AG10803 (cell line): ENCODE measurements at regions not wholly inside any gene's neighbourhood (a gene's known extent, or its start where the extent isn't known, plus 50 kb on each side); places are given as distances from the start of the nearest gene placed in this dataset.

Experiments
- DNase-seq: peaks from one replicate; pipeline ENCODE4 v3.0.0; 2010; ENCODE audit warnings: low read depth
- H3K4me3 ChIP-seq: 2 replicates; pipeline ENCODE4 v1.5.1; 2011; ENCODE audit warnings: mild to moderate bottlenecking, low read length, control low read depth
- TF ChIP-seq, protein P1 (sequence below): conservative IDR thresholded peaks from 2 replicates; pipeline ENCODE4 v1.5.1; 2011; ENCODE audit warnings: mild to moderate bottlenecking, low read length, control low read depth, inconsistent platforms

DNA sequence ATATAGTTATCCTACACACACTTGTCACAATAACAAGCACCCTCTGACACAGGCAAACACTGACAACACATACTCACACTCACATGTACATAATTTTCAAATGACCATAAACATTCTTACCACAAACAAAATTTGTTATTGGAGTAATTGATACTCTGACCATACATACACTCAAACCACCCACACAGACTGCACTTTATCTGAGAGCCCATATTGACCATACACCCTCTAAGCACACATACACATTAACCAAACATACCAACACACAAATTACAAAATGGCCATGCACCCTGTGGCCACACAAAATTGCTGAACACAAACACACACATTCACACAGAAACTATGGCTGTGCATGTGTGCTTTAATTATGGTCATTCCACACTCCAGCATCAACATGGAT, 79.1 kb upstream of the FAM120A start:
- DNase-seq = no peak
- TF ChIP-seq, protein P1, sequence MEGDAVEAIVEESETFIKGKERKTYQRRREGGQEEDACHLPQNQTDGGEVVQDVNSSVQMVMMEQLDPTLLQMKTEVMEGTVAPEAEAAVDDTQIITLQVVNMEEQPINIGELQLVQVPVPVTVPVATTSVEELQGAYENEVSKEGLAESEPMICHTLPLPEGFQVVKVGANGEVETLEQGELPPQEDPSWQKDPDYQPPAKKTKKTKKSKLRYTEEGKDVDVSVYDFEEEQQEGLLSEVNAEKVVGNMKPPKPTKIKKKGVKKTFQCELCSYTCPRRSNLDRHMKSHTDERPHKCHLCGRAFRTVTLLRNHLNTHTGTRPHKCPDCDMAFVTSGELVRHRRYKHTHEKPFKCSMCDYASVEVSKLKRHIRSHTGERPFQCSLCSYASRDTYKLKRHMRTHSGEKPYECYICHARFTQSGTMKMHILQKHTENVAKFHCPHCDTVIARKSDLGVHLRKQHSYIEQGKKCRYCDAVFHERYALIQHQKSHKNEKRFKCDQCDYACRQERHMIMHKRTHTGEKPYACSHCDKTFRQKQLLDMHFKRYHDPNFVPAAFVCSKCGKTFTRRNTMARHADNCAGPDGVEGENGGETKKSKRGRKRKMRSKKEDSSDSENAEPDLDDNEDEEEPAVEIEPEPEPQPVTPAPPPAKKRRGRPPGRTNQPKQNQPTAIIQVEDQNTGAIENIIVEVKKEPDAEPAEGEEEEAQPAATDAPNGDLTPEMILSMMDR = no peak
- H3K4me3 ChIP-seq = no peak overlapping the region

DNA sequence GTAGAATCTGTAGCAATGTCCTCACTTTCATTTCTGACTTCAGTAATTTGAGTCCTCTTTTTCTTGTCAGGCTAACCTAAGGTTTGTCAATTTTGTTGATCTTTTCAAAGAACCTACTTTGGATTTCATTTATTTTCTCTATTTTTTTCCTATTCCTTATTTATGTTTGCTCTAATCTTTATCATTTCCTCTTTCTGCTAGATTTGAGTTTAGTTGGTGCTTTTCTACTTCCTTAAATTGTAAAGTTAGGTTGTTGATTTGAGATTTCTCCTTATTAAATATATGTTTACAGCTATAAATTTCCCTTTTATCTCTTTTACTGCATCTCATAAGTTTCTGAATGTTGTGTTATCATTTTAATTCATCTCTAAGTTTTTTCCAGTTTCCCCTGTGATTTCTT, 75.1 kb upstream of the FAM120A start:
- no peak overlapping the region for H3K4me3 ChIP-seq
- no peak for DNase-seq
- TF ChIP-seq, protein P1 = no peak

DNA sequence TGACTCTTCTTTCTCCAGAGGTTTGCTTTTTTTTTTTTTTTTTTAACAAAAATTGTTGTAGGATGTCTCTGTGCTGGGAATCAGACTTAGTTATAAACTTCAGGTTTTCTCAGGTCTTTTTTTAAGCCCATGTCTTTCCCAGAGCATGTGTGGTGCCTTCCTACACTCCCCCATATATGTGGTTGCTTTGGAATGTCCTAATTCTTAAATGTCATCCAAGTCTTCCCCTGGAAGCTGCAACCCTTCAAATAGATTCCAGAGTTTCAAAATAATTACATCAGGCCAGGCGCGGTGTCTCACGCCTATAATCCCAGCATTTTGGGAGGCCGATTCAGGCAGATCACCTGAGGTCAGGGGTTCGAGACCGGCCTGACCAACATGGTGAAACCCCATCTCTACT, 73.2 kb upstream of the FAM120A start:
- peak; percentile 4 for DNase-seq
- no peak overlapping the region for H3K4me3 ChIP-seq
- TF ChIP-seq, protein P1 = no peak

DNA sequence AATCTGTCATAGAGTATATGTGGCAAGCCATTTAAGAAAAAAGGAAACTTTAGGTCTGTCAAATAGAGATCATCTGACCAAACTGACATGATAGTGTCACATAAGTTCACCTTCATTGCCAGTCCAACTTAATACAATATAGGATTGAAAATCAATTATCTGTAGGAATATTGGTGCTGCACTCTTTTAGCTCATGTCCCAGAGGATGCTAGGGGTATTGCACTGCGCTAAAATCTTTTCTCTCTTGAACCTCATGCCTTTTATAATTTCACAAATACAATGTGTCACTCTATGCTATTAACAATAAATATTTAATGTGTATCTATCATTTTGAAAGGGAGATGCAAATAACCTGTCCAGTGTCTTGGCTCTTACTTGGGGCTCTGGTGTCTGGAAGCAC, 72.4 kb upstream of the FAM120A start:
- DNase-seq = no peak
- no peak overlapping the region for H3K4me3 ChIP-seq
- TF ChIP-seq, protein P1 = peak; percentile 22; the same call in 1 of the 2 replicates

DNA sequence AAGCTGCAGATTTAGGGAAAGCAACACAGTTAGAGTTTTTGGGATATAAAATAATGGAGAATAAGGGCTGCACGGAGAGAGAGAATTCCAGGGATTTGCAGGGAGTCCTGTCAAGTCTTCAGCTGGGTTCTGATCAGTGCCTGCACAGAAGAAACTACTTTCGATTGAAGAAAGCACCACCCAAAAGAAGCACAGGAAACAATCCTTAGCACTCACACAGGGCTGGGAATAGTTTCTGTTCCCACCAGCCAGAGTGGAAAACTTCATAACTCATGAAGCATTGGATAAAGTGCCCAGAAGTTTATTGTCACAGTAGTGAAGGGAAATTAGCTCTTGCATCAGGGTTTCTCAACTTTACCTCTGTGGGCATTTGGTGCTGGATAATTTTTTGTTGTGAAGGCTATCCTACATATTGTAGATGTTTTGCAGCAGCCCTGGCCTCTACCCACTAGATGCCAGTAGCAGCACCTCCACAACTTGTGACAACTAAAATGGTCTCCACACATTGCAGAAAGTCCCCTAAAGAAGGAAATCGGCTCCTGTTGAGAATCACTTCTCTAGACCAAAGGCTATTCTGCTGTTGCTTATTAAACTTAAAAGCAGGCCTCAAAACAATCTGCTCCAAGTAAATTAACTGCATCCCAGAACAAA, 71.0 kb upstream of the FAM120A start:
- TF ChIP-seq, protein P1 = no peak

DNA sequence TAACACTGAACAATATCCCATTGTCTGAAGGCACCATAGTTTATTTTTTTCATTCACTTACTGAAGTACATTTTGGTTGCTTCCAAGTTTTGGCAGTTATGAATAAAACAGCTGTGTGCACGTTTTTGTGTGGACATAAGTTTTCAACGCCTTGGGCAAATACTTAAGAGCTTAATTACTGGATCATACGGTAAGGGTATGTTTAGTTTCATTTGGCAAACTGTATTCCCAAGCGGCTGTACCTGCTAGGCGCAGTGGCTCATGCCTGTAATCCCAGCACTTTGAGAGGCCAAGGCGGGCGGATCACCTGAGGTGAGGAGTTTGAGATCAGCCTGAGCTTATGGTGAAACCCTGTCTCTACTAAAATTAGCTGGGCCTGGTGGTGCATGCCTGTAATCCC, 63.7 kb upstream of the FAM120A start:
- TF ChIP-seq, protein P1 = no peak
- H3K4me3 ChIP-seq = no peak overlapping the region
- DNase-seq = no peak

More for the DNA sequence above, 71.0 kb upstream of the FAM120A start:
- no peak overlapping the region for H3K4me3 ChIP-seq
- DNase-seq = no peak

DNA sequence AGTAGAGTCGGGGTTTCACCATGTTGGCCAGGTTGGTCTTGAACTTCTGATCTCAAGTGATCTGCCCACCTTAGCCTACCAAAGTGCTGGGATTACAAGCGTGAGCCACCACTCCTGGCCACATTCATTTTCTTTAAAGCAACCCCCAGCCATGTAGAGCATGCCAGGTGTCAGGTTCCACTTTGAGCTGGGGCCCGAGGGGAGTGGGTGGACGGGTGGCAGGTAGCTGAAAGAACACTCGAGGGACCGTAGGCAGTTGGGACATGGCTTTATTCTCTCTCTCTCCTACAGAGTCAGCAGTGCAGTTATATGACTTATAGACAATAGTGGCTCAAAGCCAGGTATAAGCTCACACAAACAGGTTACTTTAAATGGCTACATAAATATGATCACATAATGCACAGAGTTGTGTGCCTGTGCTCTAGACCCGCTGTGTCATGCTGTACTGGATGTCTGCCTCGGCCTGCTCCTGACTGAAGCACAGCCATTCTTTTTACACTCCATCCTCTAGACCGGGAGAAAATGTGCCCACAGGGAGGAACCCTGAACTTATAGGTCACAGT, 60.5 kb upstream of the FAM120A start:
- DNase-seq = no peak
- TF ChIP-seq, protein P1 = no peak
- no peak overlapping the region for H3K4me3 ChIP-seq
